ENCODE measurements at regions not wholly inside any gene's neighbourhood (a gene's known extent, or its start where the extent isn't known, plus 50 kb on each side); places are given as distances from the start of the nearest gene placed in this dataset.

- no peak overlapping the region for H3K9ac ChIP-seq (ENCODE audit: low read depth, low read length)
- H3K4me3 ChIP-seq (ENCODE audit: low read length), result no peak overlapping the region
- no peak overlapping the region for H3K27ac ChIP-seq (ENCODE audit: low read length)
- H3K27me3 ChIP-seq (ENCODE audit: insufficient read depth, low read length), result no peaks in the 10 kb centered on the region
- no peaks in the 10 kb centered on the region for H3K36me3 ChIP-seq (ENCODE audit: insufficient read depth, low read depth, low read length)
- H3K4me1 ChIP-seq (ENCODE audit: insufficient read depth, low read length), result no peaks in the 10 kb centered on the region
- H3K9me3 ChIP-seq (ENCODE audit: insufficient read depth, low read depth, low read length), result no peaks in the 10 kb centered on the region
These were observed 267.0 kb upstream of the NUDT12 start for GRCh38 chr5:103829585-103829984.

- Histone ChIP-seq H3K27ac (ENCODE audit: low read length) (no peak overlapping the region), H3K4me1 (ENCODE audit: insufficient read depth, low read length) (no peaks in the 10 kb centered on the region), H3K36me3 (ENCODE audit: insufficient read depth, low read depth, low read length) (no peaks in the 10 kb centered on the region), H3K9me3 (ENCODE audit: insufficient read depth, low read depth, low read length) (no peaks in the 10 kb centered on the region), H3K9ac (ENCODE audit: low read depth, low read length) (no peak overlapping the region), H3K4me3 (ENCODE audit: low read length) (no peak overlapping the region), H3K27me3 (ENCODE audit: insufficient read depth, low read length) (no peaks in the 10 kb centered on the region)
These were observed 265.4 kb upstream of the NUDT12 start for GRCh38 chr5:103827976-103828375.

- H3K27ac ChIP-seq (ENCODE audit: low read length), result no peak overlapping the region
- H3K27me3 ChIP-seq (ENCODE audit: insufficient read depth, low read length), result no peaks in the 10 kb centered on the region
- H3K9ac ChIP-seq (ENCODE audit: low read depth, low read length), result no peak overlapping the region
- H3K36me3 ChIP-seq (ENCODE audit: insufficient read depth, low read depth, low read length), result no peaks in the 10 kb centered on the region
- H3K9me3 ChIP-seq (ENCODE audit: insufficient read depth, low read depth, low read length), result no peaks in the 10 kb centered on the region
- H3K4me3 ChIP-seq (ENCODE audit: low read length), result no peak overlapping the region
- H3K4me1 ChIP-seq (ENCODE audit: insufficient read depth, low read length), result no peaks in the 10 kb centered on the region
These were observed 258.8 kb upstream of the NUDT12 start for GRCh38 chr5:103821361-103821760.

- Histone ChIP-seq H3K27ac (ENCODE audit: low read length) (no peak overlapping the region), H3K4me3 (ENCODE audit: low read length) (no peak overlapping the region)
These were observed 246.0 kb upstream of the NUDT12 start for GRCh38 chr5:103808464-103809106.

GRCh38 chr5:103804711-103805110 is 242.1 kb upstream of the NUDT12 start:
- H3K27ac ChIP-seq (ENCODE audit: low read length), result no peak overlapping the region
- H3K36me3 ChIP-seq (ENCODE audit: insufficient read depth, low read depth, low read length), result no peaks in the 10 kb centered on the region
- H3K4me3 ChIP-seq (ENCODE audit: low read length), result no peak overlapping the region
- H3K4me1 ChIP-seq (ENCODE audit: insufficient read depth, low read length), result no peaks in the 10 kb centered on the region
- no peak overlapping the region for H3K9ac ChIP-seq (ENCODE audit: low read depth, low read length)
- H3K9me3 ChIP-seq (ENCODE audit: insufficient read depth, low read depth, low read length), result no peaks in the 10 kb centered on the region
- H3K27me3 ChIP-seq (ENCODE audit: insufficient read depth, low read length), result no peaks in the 10 kb centered on the region

More at GRCh38 chr5:103808464-103809106, 246.0 kb upstream of the NUDT12 start:
- Histone ChIP-seq H3K27me3 (ENCODE audit: insufficient read depth, low read length) (no peaks in the 10 kb centered on the region), H3K36me3 (ENCODE audit: insufficient read depth, low read depth, low read length) (no peaks in the 10 kb centered on the region), H3K4me1 (ENCODE audit: insufficient read depth, low read length) (no peaks in the 10 kb centered on the region), H3K9me3 (ENCODE audit: insufficient read depth, low read depth, low read length) (no peaks in the 10 kb centered on the region), H3K9ac (ENCODE audit: low read depth, low read length) (no peak overlapping the region)

GRCh38 chr5:103801681-103802080 is 239.1 kb upstream of the NUDT12 start:
- no peaks in the 10 kb centered on the region for H3K36me3 ChIP-seq (ENCODE audit: insufficient read depth, low read depth, low read length)
- H3K9me3 ChIP-seq (ENCODE audit: insufficient read depth, low read depth, low read length), result 0 out of 2 replicates have a peak, but pooled peaks cover 7% of the 10 kb centered on the region
- no peak overlapping the region for H3K4me3 ChIP-seq (ENCODE audit: low read length)
- H3K27me3 ChIP-seq (ENCODE audit: insufficient read depth, low read length), result no peaks in the 10 kb centered on the region
- no peak overlapping the region for H3K9ac ChIP-seq (ENCODE audit: low read depth, low read length)
- no peak overlapping the region for H3K27ac ChIP-seq (ENCODE audit: low read length)
- no peaks in the 10 kb centered on the region for H3K4me1 ChIP-seq (ENCODE audit: insufficient read depth, low read length)

GRCh38 chr5:103800741-103801495 is 238.3 kb upstream of the NUDT12 start:
- no peaks in the 10 kb centered on the region for H3K27me3 ChIP-seq (ENCODE audit: insufficient read depth, low read length)

GRCh38 chr5:103793595-103794182 is 231.1 kb upstream of the NUDT12 start:
- no peaks in the 10 kb centered on the region for H3K27me3 ChIP-seq (ENCODE audit: insufficient read depth, low read length)
- H3K27ac ChIP-seq (ENCODE audit: low read length), result no peak overlapping the region
- peaks cover 42% of the 10 kb centered on the region for H3K9me3 ChIP-seq (ENCODE audit: insufficient read depth, low read depth, low read length)

More at GRCh38 chr5:103800741-103801495, 238.3 kb upstream of the NUDT12 start:
- Histone ChIP-seq H3K9ac (ENCODE audit: low read depth, low read length) (no peak overlapping the region), H3K4me3 (ENCODE audit: low read length) (no peak overlapping the region), H3K27ac (ENCODE audit: low read length) (no peak overlapping the region), H3K36me3 (ENCODE audit: insufficient read depth, low read depth, low read length) (no peaks in the 10 kb centered on the region), H3K4me1 (ENCODE audit: insufficient read depth, low read length) (no peaks in the 10 kb centered on the region), H3K9me3 (ENCODE audit: insufficient read depth, low read depth, low read length) (0 out of 2 replicates have a peak, but pooled peaks cover 7% of the 10 kb centered on the region)

GRCh38 chr5:103785569-103785968 is 223.0 kb upstream of the NUDT12 start:
- no peaks in the 10 kb centered on the region for H3K4me1 ChIP-seq (ENCODE audit: insufficient read depth, low read length)
- H3K27ac ChIP-seq (ENCODE audit: low read length), result no peak overlapping the region
- H3K4me3 ChIP-seq (ENCODE audit: low read length), result no peak overlapping the region
- H3K36me3 ChIP-seq (ENCODE audit: insufficient read depth, low read depth, low read length), result no peaks in the 10 kb centered on the region
- H3K9me3 ChIP-seq (ENCODE audit: insufficient read depth, low read depth, low read length), result peaks cover 14% of the 10 kb centered on the region
- H3K27me3 ChIP-seq (ENCODE audit: insufficient read depth, low read length), result no peaks in the 10 kb centered on the region
- no peak overlapping the region for H3K9ac ChIP-seq (ENCODE audit: low read depth, low read length)

More at GRCh38 chr5:103793595-103794182, 231.1 kb upstream of the NUDT12 start:
- no peak overlapping the region for H3K4me3 ChIP-seq (ENCODE audit: low read length)
- H3K4me1 ChIP-seq (ENCODE audit: insufficient read depth, low read length), result no peaks in the 10 kb centered on the region
- H3K36me3 ChIP-seq (ENCODE audit: insufficient read depth, low read depth, low read length), result no peaks in the 10 kb centered on the region
- H3K9ac ChIP-seq (ENCODE audit: low read depth, low read length), result no peak overlapping the region

GRCh38 chr5:103783669-103784068 is 221.1 kb upstream of the NUDT12 start:
- H3K9me3 ChIP-seq (ENCODE audit: insufficient read depth, low read depth, low read length), result peaks cover 3% of the 10 kb centered on the region; the same call in 1 of the 2 replicates
- no peaks in the 10 kb centered on the region for H3K36me3 ChIP-seq (ENCODE audit: insufficient read depth, low read depth, low read length)
- no peaks in the 10 kb centered on the region for H3K27me3 ChIP-seq (ENCODE audit: insufficient read depth, low read length)
- no peak overlapping the region for H3K4me3 ChIP-seq (ENCODE audit: low read length)
- H3K4me1 ChIP-seq (ENCODE audit: insufficient read depth, low read length), result no peaks in the 10 kb centered on the region
- H3K9ac ChIP-seq (ENCODE audit: low read depth, low read length), result no peak overlapping the region
- no peak overlapping the region for H3K27ac ChIP-seq (ENCODE audit: low read length)

GRCh38 chr5:103780794-103781193 is 218.2 kb upstream of the NUDT12 start:
- no peaks in the 10 kb centered on the region for H3K4me1 ChIP-seq (ENCODE audit: insufficient read depth, low read length)
- no peak overlapping the region for H3K27ac ChIP-seq (ENCODE audit: low read length)
- H3K4me3 ChIP-seq (ENCODE audit: low read length), result no peak overlapping the region
- no peak overlapping the region for H3K9ac ChIP-seq (ENCODE audit: low read depth, low read length)
- no peaks in the 10 kb centered on the region for H3K27me3 ChIP-seq (ENCODE audit: insufficient read depth, low read length)
- no peaks in the 10 kb centered on the region for H3K36me3 ChIP-seq (ENCODE audit: insufficient read depth, low read depth, low read length)
- H3K9me3 ChIP-seq (ENCODE audit: insufficient read depth, low read depth, low read length), result no peaks in the 10 kb centered on the region

GRCh38 chr5:103774721-103775120 is 212.1 kb upstream of the NUDT12 start:
- H3K4me3 ChIP-seq (ENCODE audit: low read length), result no peak overlapping the region
- H3K36me3 ChIP-seq (ENCODE audit: insufficient read depth, low read depth, low read length), result no peaks in the 10 kb centered on the region
- peaks cover 10% of the 10 kb centered on the region; the same call in 1 of the 2 replicates for H3K9me3 ChIP-seq (ENCODE audit: insufficient read depth, low read depth, low read length)
- no peaks in the 10 kb centered on the region for H3K4me1 ChIP-seq (ENCODE audit: insufficient read depth, low read length)
- H3K27me3 ChIP-seq (ENCODE audit: insufficient read depth, low read length), result no peaks in the 10 kb centered on the region
- H3K9ac ChIP-seq (ENCODE audit: low read depth, low read length), result no peak overlapping the region
- H3K27ac ChIP-seq (ENCODE audit: low read length), result no peak overlapping the region

Data from iPS-20b (cell line).